Loucy (cell line): ENCODE measurements at regions not wholly inside any gene's neighbourhood (a gene's known extent, or its start where the extent isn't known, plus 50 kb on each side); places are given as distances from the start of the nearest gene placed in this dataset.

Source experiments
- H2AFZ ChIP-seq: fragments of 200-600 bp; sonication (generic); 2 replicates; pipeline ENCODE4 v1.6.0; 2016; ENCODE audit warnings: antibody characterized with exemption, mild to moderate bottlenecking, low read length, moderate library complexity
- H3F3A ChIP-seq: fragments of 200-600 bp; 2 replicates; pipeline ENCODE4 v1.6.0; 2016; ENCODE audit warnings: antibody characterized with exemption, low read depth, mild to moderate bottlenecking
- H3K27me3 ChIP-seq: fragments of 200-600 bp; sonication (generic); 2 replicates; pipeline ENCODE4 v1.6.1; 2014; ENCODE audit warnings: low read length, mild to moderate bottlenecking; ENCODE audit not compliant: insufficient read depth, poor library complexity, severe bottlenecking
- H3K36me3 ChIP-seq: fragments of 200-600 bp; sonication (generic); 2 replicates; pipeline ENCODE4 v1.6.1; 2016; ENCODE audit warnings: low read length; ENCODE audit not compliant: insufficient read depth
- H3K4me1 ChIP-seq: fragments of 200-600 bp; sonication (generic); 2 replicates; pipeline ENCODE4 v1.5.1; 2014; ENCODE audit warnings: low read length, mild to moderate bottlenecking; ENCODE audit not compliant: insufficient read depth, poor library complexity, severe bottlenecking
- H3K4me2 ChIP-seq: fragments of 200-600 bp; sonication (generic); 2 replicates; pipeline ENCODE4 v1.6.0; 2014; ENCODE audit warnings: antibody characterized with exemption, low read length, low read depth, mild to moderate bottlenecking; ENCODE audit not compliant: poor library complexity, severe bottlenecking
- H3K4me3 ChIP-seq: fragments of 200-600 bp; sonication (generic); 2 replicates; pipeline ENCODE4 v1.5.1; 2014; ENCODE audit warnings: low read length, mild to moderate bottlenecking, mixed read lengths; ENCODE audit not compliant: poor library complexity, severe bottlenecking
- H3K79me2 ChIP-seq: fragments of 200-600 bp; sonication (generic); 2 replicates; pipeline ENCODE4 v1.6.1; 2014; ENCODE audit warnings: low read length; ENCODE audit not compliant: insufficient read depth
- H3K9ac ChIP-seq: fragments of 200-600 bp; sonication (generic); 2 replicates; pipeline ENCODE4 v1.6.0; 2014; ENCODE audit warnings: mild to moderate bottlenecking, low read depth, low read length, moderate library complexity; ENCODE audit not compliant: poor library complexity, severe bottlenecking
- H3K9me2 ChIP-seq: fragments of 200-600 bp; sonication (generic); replicated peaks from 2 replicates; pipeline ENCODE4 v1.6.1; 2016; ENCODE audit warnings: low read depth, low read length, mixed read lengths
- H3K9me3 ChIP-seq: fragments of 200-600 bp; sonication (generic); 2 replicates; pipeline ENCODE4 v1.6.1; 2014; ENCODE audit warnings: mild to moderate bottlenecking, antibody characterized with exemption, low read length, low read depth; ENCODE audit not compliant: insufficient read depth
- H4K20me1 ChIP-seq: fragments of 200-600 bp; sonication (generic); 2 replicates; pipeline ENCODE4 v1.6.0; 2014; ENCODE audit warnings: antibody characterized with exemption, low read length, mild to moderate bottlenecking; ENCODE audit not compliant: insufficient read depth, poor library complexity, severe bottlenecking
- EZH2phosphoT487 ChIP-seq: fragments of 200-600 bp; IDR thresholded peaks from 2 replicates; pipeline ENCODE4 v1.6.1; 2018; ENCODE audit warnings: antibody characterized with exemption, mild to moderate bottlenecking, moderate library complexity, borderline replicate concordance
- TF ChIP-seq, protein P1 (sequence below): fragments of 200-600 bp; sonication (generic); conservative IDR thresholded peaks from 2 replicates; pipeline ENCODE4 v1.5.1; 2014; ENCODE audit warnings: mild to moderate bottlenecking, antibody characterized with exemption, low read length

DNA sequence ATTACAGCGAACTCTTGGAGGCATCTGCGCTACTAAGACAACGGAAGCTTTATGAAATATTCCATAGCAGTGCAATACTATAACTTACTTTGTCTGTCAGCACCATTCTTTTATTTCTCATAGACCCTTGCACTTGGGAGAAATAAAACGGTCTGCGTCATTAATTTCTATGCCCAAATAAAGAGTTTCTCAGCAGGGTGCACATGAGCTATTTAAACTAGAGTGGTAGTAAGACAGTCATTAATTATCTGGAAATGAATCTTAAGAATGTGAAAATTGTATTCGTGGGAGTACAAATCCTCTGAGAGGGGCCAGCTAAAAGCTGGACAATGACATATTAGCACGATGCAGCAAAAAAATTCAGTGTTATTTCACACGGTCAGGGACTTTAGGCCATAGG is 903.4 kb upstream of the FOXG1 start:
- Histone ChIP-seq H3K4me3 (no peak overlapping the region), H3K79me2 (no peaks in the 10 kb centered on the region), H3K4me1 (no peaks in the 10 kb centered on the region), H3K36me3 (no peaks in the 10 kb centered on the region), H2AFZ (no peak overlapping the region), H4K20me1 (no peaks in the 10 kb centered on the region), H3K9ac (no peak overlapping the region), H3F3A (no peaks in the 10 kb centered on the region), H3K27me3 (no peaks in the 10 kb centered on the region), H3K9me3 (no peaks in the 10 kb centered on the region), H3K9me2 (no peaks in the 10 kb centered on the region), H3K4me2 (no peak overlapping the region)
- TF ChIP-seq, protein P1, sequence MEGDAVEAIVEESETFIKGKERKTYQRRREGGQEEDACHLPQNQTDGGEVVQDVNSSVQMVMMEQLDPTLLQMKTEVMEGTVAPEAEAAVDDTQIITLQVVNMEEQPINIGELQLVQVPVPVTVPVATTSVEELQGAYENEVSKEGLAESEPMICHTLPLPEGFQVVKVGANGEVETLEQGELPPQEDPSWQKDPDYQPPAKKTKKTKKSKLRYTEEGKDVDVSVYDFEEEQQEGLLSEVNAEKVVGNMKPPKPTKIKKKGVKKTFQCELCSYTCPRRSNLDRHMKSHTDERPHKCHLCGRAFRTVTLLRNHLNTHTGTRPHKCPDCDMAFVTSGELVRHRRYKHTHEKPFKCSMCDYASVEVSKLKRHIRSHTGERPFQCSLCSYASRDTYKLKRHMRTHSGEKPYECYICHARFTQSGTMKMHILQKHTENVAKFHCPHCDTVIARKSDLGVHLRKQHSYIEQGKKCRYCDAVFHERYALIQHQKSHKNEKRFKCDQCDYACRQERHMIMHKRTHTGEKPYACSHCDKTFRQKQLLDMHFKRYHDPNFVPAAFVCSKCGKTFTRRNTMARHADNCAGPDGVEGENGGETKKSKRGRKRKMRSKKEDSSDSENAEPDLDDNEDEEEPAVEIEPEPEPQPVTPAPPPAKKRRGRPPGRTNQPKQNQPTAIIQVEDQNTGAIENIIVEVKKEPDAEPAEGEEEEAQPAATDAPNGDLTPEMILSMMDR, result no peak

DNA sequence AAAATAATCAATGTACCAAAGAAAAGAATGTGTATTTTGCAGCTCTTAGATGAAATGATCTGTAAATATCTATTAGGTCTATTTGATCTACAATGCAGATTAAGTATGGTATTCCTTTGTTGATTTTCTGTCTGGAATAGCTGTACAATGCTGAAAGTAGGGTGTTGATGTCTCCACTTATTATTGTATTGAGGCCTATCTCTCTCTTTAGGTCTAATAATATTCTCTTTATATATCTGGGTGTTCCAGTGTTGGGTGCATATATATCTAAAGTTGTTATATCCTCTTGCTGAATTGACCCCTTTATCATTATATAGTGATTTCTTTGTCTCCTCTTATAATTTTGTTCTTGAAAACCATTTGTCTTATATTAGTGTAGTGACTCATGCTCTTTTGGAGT is 885.5 kb upstream of the FOXG1 start:
- H3K4me3 ChIP-seq, result no peak overlapping the region
- no peaks in the 10 kb centered on the region for H3F3A ChIP-seq
- TF ChIP-seq, protein P1, result no peak
- no peak for TF ChIP-seq EZH2phosphoT487
- H3K36me3 ChIP-seq, result no peaks in the 10 kb centered on the region
- H2AFZ ChIP-seq, result no peak overlapping the region
- no peaks in the 10 kb centered on the region for H3K27me3 ChIP-seq
- no peaks in the 10 kb centered on the region for H3K9me3 ChIP-seq
- H3K4me1 ChIP-seq, result no peaks in the 10 kb centered on the region
- no peak overlapping the region for H3K4me2 ChIP-seq
- H3K9ac ChIP-seq, result no peak overlapping the region
- H3K79me2 ChIP-seq, result no peaks in the 10 kb centered on the region
- no peaks in the 10 kb centered on the region for H4K20me1 ChIP-seq
- H3K9me2 ChIP-seq, result no peaks in the 10 kb centered on the region

DNA sequence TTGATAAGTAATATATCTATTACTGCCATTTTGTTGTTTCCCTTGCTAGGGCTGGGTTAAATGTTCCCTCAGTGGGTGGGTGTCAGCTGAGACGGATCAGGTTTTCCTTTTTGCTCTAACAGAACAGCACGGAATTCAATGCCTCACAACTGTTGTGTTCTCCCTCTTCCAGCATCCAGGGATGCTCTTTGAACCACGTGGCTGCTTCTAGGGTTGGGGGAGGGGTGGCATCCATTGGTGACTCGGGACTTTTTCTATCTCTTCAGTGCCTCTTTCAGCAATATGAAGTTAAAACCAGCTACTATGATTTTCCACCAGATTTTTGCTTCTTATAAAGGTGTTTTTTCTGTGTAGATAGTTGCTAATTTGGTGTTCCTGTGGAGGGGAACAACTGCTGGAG is 884.9 kb upstream of the FOXG1 start:
- H3K4me3 ChIP-seq, result no peak overlapping the region
- TF ChIP-seq, protein P1, result no peak
- TF ChIP-seq EZH2phosphoT487, result no peak
- no peaks in the 10 kb centered on the region for H4K20me1 ChIP-seq
- H3K36me3 ChIP-seq, result no peaks in the 10 kb centered on the region
- no peak overlapping the region for H2AFZ ChIP-seq
- no peaks in the 10 kb centered on the region for H3K9me2 ChIP-seq
- no peaks in the 10 kb centered on the region for H3K9me3 ChIP-seq
- H3K4me2 ChIP-seq, result no peak overlapping the region
- no peaks in the 10 kb centered on the region for H3K79me2 ChIP-seq
- H3K27me3 ChIP-seq, result no peaks in the 10 kb centered on the region
- no peak overlapping the region for H3K9ac ChIP-seq
- H3F3A ChIP-seq, result no peaks in the 10 kb centered on the region
- no peaks in the 10 kb centered on the region for H3K4me1 ChIP-seq
